Activated B cell treated with CpG ODN at 0.5 μM for 24 hours (primary cell): ENCODE measurements at regions not wholly inside any gene's neighbourhood (a gene's known extent, or its start where the extent isn't known, plus 50 kb on each side); places are given as distances from the start of the nearest gene placed in this dataset.
"Not testable (repeated sequence)": the region's sequence is repeated elsewhere in the genome, so short reads cannot be mapped to it uniquely, and the experiment has no call there.

Experiments
- ATAC-seq: fragments of 200-7000 bp; cut with Tn5 transposase; one replicate; pipeline ENCODE4 v1.10.0; 2021; ENCODE audit warnings: low read depth, mild to moderate bottlenecking, moderate library complexity
- CTCF ChIA-PET: fragments of 350-600 bp; sonication (Branson Sonifier 250); formaldehyde crosslinking; loops from one replicate; lab custom pipeline; 2021; ENCODE audit warnings: antibody characterized with exemption; lab: Charles Lee
- POLR2A ChIA-PET: fragments of 350-600 bp; sonication (Branson Sonifier 250); formaldehyde crosslinking; loops from one replicate; lab custom pipeline; 2021; ENCODE audit warnings: antibody characterized with exemption; lab: Charles Lee
- DNase-seq: peaks from one replicate; pipeline ENCODE4 v3.0.0; 2022
- H3K27ac Mint-ChIP-seq: one replicate; pipeline ENCODE4 v1.8.0; 2020; ENCODE audit warnings: mixed read lengths
- H3K27me3 Mint-ChIP-seq: one replicate; pipeline ENCODE4 v1.8.0; 2021; ENCODE audit warnings: mixed read lengths
- H3K36me3 Mint-ChIP-seq: one replicate; pipeline ENCODE4 v1.8.0; 2021; ENCODE audit warnings: low read depth, mixed read lengths
- H3K4me1 Mint-ChIP-seq: one replicate; pipeline ENCODE4 v1.8.0; 2021; ENCODE audit warnings: mixed read lengths
- H3K4me3 Mint-ChIP-seq: one replicate; pipeline ENCODE4 v1.8.0; 2020; ENCODE audit warnings: mild to moderate bottlenecking, mixed read lengths
- H3K9me3 Mint-ChIP-seq: one replicate; pipeline ENCODE4 v1.8.0; 2020; ENCODE audit warnings: mixed read lengths
- intact Hi-C: fragments of 100-400 bp; cut with micrococcal nuclease; formaldehyde crosslinking; loops from one replicate; pipeline ENCODE4 v1.15.1; 2024
- TF ChIP-seq, protein P1 (sequence below): fragments of 200-600 bp; IDR thresholded peaks from one replicate; pipeline ENCODE4 v1.8.0; 2022; ENCODE audit warnings: antibody characterized with exemption, mild to moderate bottlenecking

DNA sequence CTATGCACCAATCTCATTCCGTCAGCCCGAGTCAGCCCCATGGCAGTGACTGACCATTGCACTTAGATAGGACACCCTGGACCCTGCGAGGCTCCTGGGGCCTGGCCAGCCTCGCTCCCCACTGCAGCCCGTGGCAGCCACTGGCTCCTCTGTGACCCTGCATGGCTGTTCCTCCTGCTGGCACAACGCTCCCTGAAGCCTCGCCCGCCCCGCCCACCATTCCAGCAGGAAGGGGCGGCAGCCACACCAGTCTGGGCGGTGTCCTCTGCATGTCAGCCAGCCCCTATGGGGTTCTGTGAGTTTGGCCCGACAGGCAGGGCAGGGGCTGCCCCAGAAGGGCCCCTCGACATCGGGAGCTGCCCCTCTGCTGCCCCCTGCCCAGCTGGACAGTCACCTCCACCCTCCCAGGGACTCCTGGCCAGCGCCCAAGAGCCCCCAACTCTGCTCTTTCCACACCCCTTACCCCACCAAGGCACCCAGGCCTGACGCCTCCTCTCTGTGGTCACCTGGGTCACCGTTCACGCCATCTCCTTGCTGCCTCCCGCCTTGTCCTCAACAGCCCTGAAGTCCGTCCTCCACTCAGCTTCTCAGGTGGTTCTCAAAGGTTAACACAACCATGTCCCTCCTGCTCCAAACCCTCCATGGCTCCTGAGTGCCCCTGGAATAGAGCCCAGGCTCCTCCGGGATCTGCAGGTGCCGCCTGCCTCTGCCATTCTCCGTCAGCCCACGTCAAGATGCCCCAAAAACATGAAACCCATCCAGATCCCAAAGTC lies 103.5 kb downstream of the MICALL2 start:
- ATAC-seq (no peak), DNase-seq (no peak)
- POLR2A ChIA-PET, result no interaction called here
- no peak overlapping the region for H3K27ac Mint-ChIP-seq
- intact Hi-C loops, result no loop called here
- H3K27me3 Mint-ChIP-seq, result peaks cover 4% of the 10 kb centered on the region
- no peaks in the 10 kb centered on the region for H3K4me1 Mint-ChIP-seq
- no peak overlapping the region for H3K4me3 Mint-ChIP-seq
- H3K9me3 Mint-ChIP-seq, result no peaks in the 10 kb centered on the region
- CTCF ChIA-PET, result no interaction called here
- no peaks in the 10 kb centered on the region for H3K36me3 Mint-ChIP-seq
- TF ChIP-seq, protein P1, sequence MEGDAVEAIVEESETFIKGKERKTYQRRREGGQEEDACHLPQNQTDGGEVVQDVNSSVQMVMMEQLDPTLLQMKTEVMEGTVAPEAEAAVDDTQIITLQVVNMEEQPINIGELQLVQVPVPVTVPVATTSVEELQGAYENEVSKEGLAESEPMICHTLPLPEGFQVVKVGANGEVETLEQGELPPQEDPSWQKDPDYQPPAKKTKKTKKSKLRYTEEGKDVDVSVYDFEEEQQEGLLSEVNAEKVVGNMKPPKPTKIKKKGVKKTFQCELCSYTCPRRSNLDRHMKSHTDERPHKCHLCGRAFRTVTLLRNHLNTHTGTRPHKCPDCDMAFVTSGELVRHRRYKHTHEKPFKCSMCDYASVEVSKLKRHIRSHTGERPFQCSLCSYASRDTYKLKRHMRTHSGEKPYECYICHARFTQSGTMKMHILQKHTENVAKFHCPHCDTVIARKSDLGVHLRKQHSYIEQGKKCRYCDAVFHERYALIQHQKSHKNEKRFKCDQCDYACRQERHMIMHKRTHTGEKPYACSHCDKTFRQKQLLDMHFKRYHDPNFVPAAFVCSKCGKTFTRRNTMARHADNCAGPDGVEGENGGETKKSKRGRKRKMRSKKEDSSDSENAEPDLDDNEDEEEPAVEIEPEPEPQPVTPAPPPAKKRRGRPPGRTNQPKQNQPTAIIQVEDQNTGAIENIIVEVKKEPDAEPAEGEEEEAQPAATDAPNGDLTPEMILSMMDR, result no peak

GRCh38 chr7:1356853-1357252 lies 102.4 kb downstream of the MICALL2 start:
- H3K9me3 Mint-ChIP-seq, H3K4me1 Mint-ChIP-seq, H3K4me3 Mint-ChIP-seq, CTCF ChIA-PET, ATAC-seq, POLR2A ChIA-PET, intact Hi-C loops, DNase-seq, H3K27me3 Mint-ChIP-seq, H3K27ac Mint-ChIP-seq, H3K36me3 Mint-ChIP-seq: not testable (repeated sequence)

GRCh38 chr7:1357260-1357600 lies 102.0 kb downstream of the MICALL2 start:
- CTCF ChIA-PET, H3K27me3 Mint-ChIP-seq, ATAC-seq, H3K4me3 Mint-ChIP-seq, H3K27ac Mint-ChIP-seq, H3K4me1 Mint-ChIP-seq, intact Hi-C loops, H3K36me3 Mint-ChIP-seq, H3K9me3 Mint-ChIP-seq, DNase-seq: not testable (repeated sequence)
- POLR2A ChIA-PET, result interaction anchor here (0.6 kb wide), 1 partner anchor 742 kb away, joined by 3 read pairs; no protein-coding TSS in a partner anchor

DNA sequence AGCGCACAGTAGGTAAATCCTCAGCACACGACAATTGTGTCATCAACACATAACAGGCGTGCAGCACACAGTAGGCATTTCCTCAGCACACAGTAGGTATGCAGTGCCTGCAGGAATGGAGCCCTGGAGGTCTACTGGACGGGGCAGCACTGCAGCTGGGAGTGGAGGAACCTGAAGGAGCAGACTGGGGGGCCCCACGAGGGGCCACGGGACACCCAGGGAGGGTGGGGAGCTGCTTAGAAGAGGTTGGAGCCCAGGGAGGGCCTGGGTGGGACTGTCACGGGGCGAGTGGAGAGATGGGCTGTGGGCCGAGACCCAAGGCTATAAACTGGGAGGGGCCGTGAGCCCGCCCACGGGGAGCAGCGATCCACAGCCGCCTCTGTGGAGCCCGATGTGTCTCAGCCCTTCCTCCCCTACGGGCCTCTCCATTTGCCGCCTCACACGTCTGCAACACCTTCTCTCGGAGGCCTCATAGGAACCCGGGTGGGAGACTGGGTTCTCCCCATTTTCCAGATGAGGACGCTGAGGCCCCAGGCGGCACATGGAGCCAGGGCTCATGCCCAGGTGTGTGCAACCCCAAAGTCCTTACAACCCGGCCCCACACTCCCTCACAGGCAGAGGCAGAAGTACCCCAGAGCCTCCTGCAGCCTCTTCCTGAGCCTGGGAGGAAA lies 101.5 kb downstream of the MICALL2 start:
- CTCF ChIA-PET, result no interaction called here
- intact Hi-C loops, result no loop called here
- ATAC-seq (peak; percentile 31), DNase-seq (no peak)
- POLR2A ChIA-PET, result interaction anchor here (0.6 kb wide), 1 partner anchor 742 kb away, joined by 3 read pairs; no protein-coding TSS in a partner anchor
- peaks cover 4% of the 10 kb centered on the region for H3K27me3 Mint-ChIP-seq
- H3K4me1 Mint-ChIP-seq, result no peaks in the 10 kb centered on the region
- TF ChIP-seq, protein P1, result no peak
- no peaks in the 10 kb centered on the region for H3K9me3 Mint-ChIP-seq
- no peaks in the 10 kb centered on the region for H3K36me3 Mint-ChIP-seq
- H3K4me3 Mint-ChIP-seq, result no peak overlapping the region
- H3K27ac Mint-ChIP-seq, result no peak overlapping the region

DNA sequence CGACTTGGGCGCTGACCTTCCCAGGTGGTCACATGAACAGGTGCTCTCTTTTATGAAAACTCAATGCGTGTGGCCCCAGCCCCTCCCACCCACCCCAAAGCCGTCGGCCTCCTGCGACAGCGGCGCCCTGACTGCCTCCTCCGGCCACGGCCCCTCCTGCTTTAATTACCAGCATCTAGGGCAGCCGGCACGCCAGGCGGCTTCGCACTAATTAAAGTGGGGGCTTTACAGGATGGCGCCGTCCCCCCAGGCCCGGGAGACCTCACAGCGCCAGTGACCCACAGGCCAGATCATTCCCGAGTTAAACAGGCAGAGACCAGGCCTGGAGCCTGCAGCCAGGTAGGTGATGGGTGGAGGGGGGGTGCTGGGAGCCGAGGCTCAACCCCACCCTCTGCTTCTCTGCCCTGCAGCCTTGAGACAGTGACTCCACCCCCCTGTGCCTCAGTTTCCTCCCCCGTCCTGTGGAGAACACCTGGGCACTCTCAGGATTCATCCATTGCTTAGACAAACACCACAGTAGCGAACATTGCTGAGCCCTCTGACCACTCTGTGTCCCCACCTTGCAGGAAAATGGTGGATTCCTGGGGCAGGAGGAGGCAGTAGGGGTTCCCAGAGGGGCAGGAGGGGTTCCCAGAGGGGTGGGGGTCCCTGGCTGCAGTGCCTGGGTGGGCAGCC lies 100.8 kb downstream of the MICALL2 start:
- intact Hi-C loops, result no loop called here
- Mint-ChIP-seq H3K27ac (no peak overlapping the region), H3K36me3 (no peaks in the 10 kb centered on the region), H3K4me1 (no peaks in the 10 kb centered on the region), H3K4me3 (no peak overlapping the region), H3K9me3 (no peaks in the 10 kb centered on the region), H3K27me3 (peaks cover 4% of the 10 kb centered on the region)
- DNase-seq (no peak), ATAC-seq (no peak)
- POLR2A ChIA-PET, result no interaction called here
- TF ChIP-seq, protein P1, result no peak
- CTCF ChIA-PET, result no interaction called here

- Mint-ChIP-seq H3K9me3 (peaks cover 3% of the 10 kb centered on the region), H3K4me1 (no peaks in the 10 kb centered on the region), H3K27me3 (peaks cover 4% of the 10 kb centered on the region), H3K27ac (no peak overlapping the region), H3K36me3 (no peaks in the 10 kb centered on the region), H3K4me3 (no peak overlapping the region)
- DNase-seq (no peak), ATAC-seq (no peak)
- CTCF ChIA-PET, result no interaction called here
- TF ChIP-seq, protein P1, result no peak
- intact Hi-C loops, result no loop called here
- POLR2A ChIA-PET, result no interaction called here
These were observed 100.2 kb downstream of the MICALL2 start for GRCh38 chr7:1359051-1359400.
